ENCODE measurements at regions not wholly inside any gene's neighbourhood (a gene's known extent, or its start where the extent isn't known, plus 50 kb on each side); places are given as distances from the start of the nearest gene placed in this dataset.

DNA sequence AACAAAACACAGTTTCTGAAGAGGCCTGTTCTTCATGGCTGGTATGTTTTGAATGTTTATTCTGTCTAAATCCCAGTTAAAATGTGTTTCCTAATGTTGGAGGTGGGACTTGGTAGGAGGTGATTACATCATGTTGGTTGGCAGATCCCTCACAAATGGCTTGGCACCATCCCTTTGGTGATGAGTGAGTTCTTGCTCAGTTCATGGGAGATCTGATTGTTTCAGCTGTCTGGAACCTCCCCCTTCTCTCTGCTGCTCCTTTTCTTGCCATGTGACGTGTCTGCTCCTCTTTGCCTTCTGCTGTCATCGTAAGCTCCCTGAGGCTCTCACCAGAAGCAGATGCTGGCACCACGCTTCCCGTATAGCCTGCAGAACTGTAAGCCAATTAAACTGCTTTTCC is 383.6 kb upstream of the TPK1 start:
- Histone ChIP-seq H3K36me3 (ENCODE audit: control insufficient read depth, low read length) (no peaks in the 10 kb centered on the region), H4K20me1 (ENCODE audit: control insufficient read depth, insufficient read depth, low read depth, low read length) (no peaks in the 10 kb centered on the region), H3K4me1 (ENCODE audit: control insufficient read depth, low read length) (no peaks in the 10 kb centered on the region), H3K4me2 (ENCODE audit: low read length) (no peak overlapping the region), H3F3A (ENCODE audit: control insufficient read depth, insufficient read depth) (no peaks in the 10 kb centered on the region), H3K27ac (ENCODE audit: low read depth, low read length) (no peak overlapping the region), H3K9me2 (replicated peaks; ENCODE audit: control insufficient read depth, low read length) (no peaks in the 10 kb centered on the region), H3K9me3 (ENCODE audit: control insufficient read depth, insufficient read depth, low read length) (peaks cover 4% of the 10 kb centered on the region; the same call in 1 of the 2 replicates), H3K79me2 (ENCODE audit: control insufficient read depth, low read length) (no peaks in the 10 kb centered on the region), H3K27me3 (ENCODE audit: control insufficient read depth, low read length) (no peaks in the 10 kb centered on the region), H3K4me3 (ENCODE audit: low read length) (no peak overlapping the region)
- TF ChIP-seq EZH2phosphoT487 (IDR thresholded peaks at IDR 0.05; ENCODE audit: borderline replicate concordance, low read length), result no peak
- TF ChIP-seq, protein P1, sequence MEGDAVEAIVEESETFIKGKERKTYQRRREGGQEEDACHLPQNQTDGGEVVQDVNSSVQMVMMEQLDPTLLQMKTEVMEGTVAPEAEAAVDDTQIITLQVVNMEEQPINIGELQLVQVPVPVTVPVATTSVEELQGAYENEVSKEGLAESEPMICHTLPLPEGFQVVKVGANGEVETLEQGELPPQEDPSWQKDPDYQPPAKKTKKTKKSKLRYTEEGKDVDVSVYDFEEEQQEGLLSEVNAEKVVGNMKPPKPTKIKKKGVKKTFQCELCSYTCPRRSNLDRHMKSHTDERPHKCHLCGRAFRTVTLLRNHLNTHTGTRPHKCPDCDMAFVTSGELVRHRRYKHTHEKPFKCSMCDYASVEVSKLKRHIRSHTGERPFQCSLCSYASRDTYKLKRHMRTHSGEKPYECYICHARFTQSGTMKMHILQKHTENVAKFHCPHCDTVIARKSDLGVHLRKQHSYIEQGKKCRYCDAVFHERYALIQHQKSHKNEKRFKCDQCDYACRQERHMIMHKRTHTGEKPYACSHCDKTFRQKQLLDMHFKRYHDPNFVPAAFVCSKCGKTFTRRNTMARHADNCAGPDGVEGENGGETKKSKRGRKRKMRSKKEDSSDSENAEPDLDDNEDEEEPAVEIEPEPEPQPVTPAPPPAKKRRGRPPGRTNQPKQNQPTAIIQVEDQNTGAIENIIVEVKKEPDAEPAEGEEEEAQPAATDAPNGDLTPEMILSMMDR (IDR thresholded peaks at IDR 0.05; ENCODE audit: low read depth, low read length, poor library complexity, severe bottlenecking), result no peak

- H3K4me2 ChIP-seq (ENCODE audit: low read length), result no peak overlapping the region
- H3K36me3 ChIP-seq (ENCODE audit: control insufficient read depth, low read length), result no peaks in the 10 kb centered on the region
- no peak for TF ChIP-seq EZH2phosphoT487 (IDR thresholded peaks at IDR 0.05; ENCODE audit: borderline replicate concordance, low read length)
- TF ChIP-seq, protein P1 (IDR thresholded peaks at IDR 0.05; ENCODE audit: low read depth, low read length, poor library complexity, severe bottlenecking), result no peak
- H4K20me1 ChIP-seq (ENCODE audit: control insufficient read depth, insufficient read depth, low read depth, low read length), result no peaks in the 10 kb centered on the region
- no peak overlapping the region for H3K4me3 ChIP-seq (ENCODE audit: low read length)
- H3K4me1 ChIP-seq (ENCODE audit: control insufficient read depth, low read length), result no peaks in the 10 kb centered on the region
- no peak overlapping the region for H3K27ac ChIP-seq (ENCODE audit: low read depth, low read length)
- no peaks in the 10 kb centered on the region for H3K9me2 ChIP-seq (replicated peaks; ENCODE audit: control insufficient read depth, low read length)
- H3K9me3 ChIP-seq (ENCODE audit: control insufficient read depth, insufficient read depth, low read length), result peaks cover 4% of the 10 kb centered on the region; the same call in 1 of the 2 replicates
- no peaks in the 10 kb centered on the region for H3K27me3 ChIP-seq (ENCODE audit: control insufficient read depth, low read length)
- H3K79me2 ChIP-seq (ENCODE audit: control insufficient read depth, low read length), result no peaks in the 10 kb centered on the region
- no peaks in the 10 kb centered on the region for H3F3A ChIP-seq (ENCODE audit: control insufficient read depth, insufficient read depth)
Observed at GRCh38 chr7:145216866-145217265, 381.0 kb upstream of the TPK1 start.

GRCh38 chr7:145212050-145212449 is 376.2 kb upstream of the TPK1 start:
- no peak overlapping the region for H3K4me3 ChIP-seq (ENCODE audit: low read length)
- H4K20me1 ChIP-seq (ENCODE audit: control insufficient read depth, insufficient read depth, low read depth, low read length), result no peaks in the 10 kb centered on the region
- H3K27ac ChIP-seq (ENCODE audit: low read depth, low read length), result no peak overlapping the region
- no peaks in the 10 kb centered on the region for H3K9me2 ChIP-seq (replicated peaks; ENCODE audit: control insufficient read depth, low read length)
- H3K79me2 ChIP-seq (ENCODE audit: control insufficient read depth, low read length), result no peaks in the 10 kb centered on the region
- no peaks in the 10 kb centered on the region for H3K36me3 ChIP-seq (ENCODE audit: control insufficient read depth, low read length)
- H3K27me3 ChIP-seq (ENCODE audit: control insufficient read depth, low read length), result no peaks in the 10 kb centered on the region
- H3K9me3 ChIP-seq (ENCODE audit: control insufficient read depth, insufficient read depth, low read length), result no peaks in the 10 kb centered on the region
- TF ChIP-seq, protein P1 (IDR thresholded peaks at IDR 0.05; ENCODE audit: low read depth, low read length, poor library complexity, severe bottlenecking), result no peak
- no peak for TF ChIP-seq EZH2phosphoT487 (IDR thresholded peaks at IDR 0.05; ENCODE audit: borderline replicate concordance, low read length)
- no peaks in the 10 kb centered on the region for H3K4me1 ChIP-seq (ENCODE audit: control insufficient read depth, low read length)
- H3F3A ChIP-seq (ENCODE audit: control insufficient read depth, insufficient read depth), result no peaks in the 10 kb centered on the region
- no peak overlapping the region for H3K4me2 ChIP-seq (ENCODE audit: low read length)

GRCh38 chr7:145211211-145211610 is 375.4 kb upstream of the TPK1 start:
- Histone ChIP-seq H4K20me1 (ENCODE audit: control insufficient read depth, insufficient read depth, low read depth, low read length) (no peaks in the 10 kb centered on the region), H3K79me2 (ENCODE audit: control insufficient read depth, low read length) (no peaks in the 10 kb centered on the region), H3K4me1 (ENCODE audit: control insufficient read depth, low read length) (no peaks in the 10 kb centered on the region), H3K4me2 (ENCODE audit: low read length) (no peak overlapping the region), H3K27me3 (ENCODE audit: control insufficient read depth, low read length) (no peaks in the 10 kb centered on the region), H3K9me2 (replicated peaks; ENCODE audit: control insufficient read depth, low read length) (no peaks in the 10 kb centered on the region), H3K4me3 (ENCODE audit: low read length) (no peak overlapping the region), H3K36me3 (ENCODE audit: control insufficient read depth, low read length) (no peaks in the 10 kb centered on the region), H3F3A (ENCODE audit: control insufficient read depth, insufficient read depth) (no peaks in the 10 kb centered on the region), H3K27ac (ENCODE audit: low read depth, low read length) (no peak overlapping the region), H3K9me3 (ENCODE audit: control insufficient read depth, insufficient read depth, low read length) (no peaks in the 10 kb centered on the region)
- TF ChIP-seq EZH2phosphoT487 (IDR thresholded peaks at IDR 0.05; ENCODE audit: borderline replicate concordance, low read length), result no peak
- TF ChIP-seq, protein P1 (IDR thresholded peaks at IDR 0.05; ENCODE audit: low read depth, low read length, poor library complexity, severe bottlenecking), result no peak
